ENCODE measurements at regions not wholly inside any gene's neighbourhood (a gene's known extent, or its start where the extent isn't known, plus 50 kb on each side); places are given as distances from the start of the nearest gene placed in this dataset.

- Histone ChIP-seq H3K36me3 (ENCODE audit: control insufficient read depth, insufficient read depth, low read length) (no peaks in the 10 kb centered on the region), H3K79me1 (ENCODE audit: low read depth in 1 of 2, low read length in 2 of 2) (no peaks in the 10 kb centered on the region), H3K27me3 (ENCODE audit: control insufficient read depth, insufficient read depth, low read length) (no peaks in the 10 kb centered on the region), H2AK9ac (replicated peaks; ENCODE audit: low read depth, low read length, poor library complexity) (no peak overlapping the region), H4K91ac (ENCODE audit: insufficient read depth, low read depth, low read length) (no peak overlapping the region), H2AFZ (replicated peaks; ENCODE audit: low read length, poor library complexity) (no peak overlapping the region), H3K4ac (ENCODE audit: low read depth, low read length) (no peak overlapping the region), H2AK5ac (ENCODE audit: low read depth, low read length) (no peak overlapping the region), H3K4me3 (ENCODE audit: insufficient read depth, low read depth, low read length) (no peak overlapping the region), H3K14ac (replicated peaks; ENCODE audit: low read depth, low read length) (no peak overlapping the region), H3K9me1 (ENCODE audit: insufficient read depth, low read length) (no peaks in the 10 kb centered on the region), H3K23ac (ENCODE audit: low read depth, low read length) (no peak overlapping the region), H3K56ac (ENCODE audit: extremely low read depth, insufficient read depth, low read length) (no peak overlapping the region), H3K4me2 (ENCODE audit: low read depth, low read length) (no peak overlapping the region), H2BK5ac (ENCODE audit: low read depth, low read length, poor library complexity, severe bottlenecking) (no peak overlapping the region), H4K8ac (ENCODE audit: low read depth in 2 of 2, low read length in 2 of 2) (no peak overlapping the region), H4K20me1 (ENCODE audit: insufficient read depth, low read length) (no peaks in the 10 kb centered on the region), H2BK15ac (ENCODE audit: low read depth, low read length) (no peak overlapping the region), H3K9ac (ENCODE audit: low read depth, low read length) (no peak overlapping the region), H3K18ac (ENCODE audit: low read depth, low read length) (no peak overlapping the region), H2BK20ac (ENCODE audit: low read depth, low read length) (no peak overlapping the region), H2BK120ac (ENCODE audit: low read depth, low read length) (no peak overlapping the region), H4K5ac (ENCODE audit: low read depth, low read length) (no peak overlapping the region), H3K9me3 (ENCODE audit: control insufficient read depth, insufficient read depth, low read length) (no peaks in the 10 kb centered on the region), H3K4me1 (ENCODE audit: control insufficient read depth, insufficient read depth, low read length) (peaks cover 3% of the 10 kb centered on the region; the same call in 1 of the 2 replicates), H3K27ac (ENCODE audit: insufficient read depth, low read length) (no peak overlapping the region)
- in situ Hi-C loops (cut with MboI; ENCODE audit: low sequenced_read_pairs) = no loop called here
- no TSS peak for BruUV-seq (replicated peaks)
- ChIA-PET POLR2A (ENCODE audit: unreplicated experiment) (interaction anchor here (0.7 kb wide), 1 partner anchor 747 kb away, joined by 5 read pairs; no protein-coding TSS in a partner anchor), CTCF (interaction anchor here (0.6 to 1.0 kb wide), 3 partner anchors 12 to 1072 kb away, joined by 3 read pairs; no protein-coding TSS in a partner anchor)
- ATAC-seq (ENCODE audit: low read depth) = no peak
- intact Hi-C loops (cut with micrococcal nuclease) = no loop called here
- DNase-seq = no peak
- TF ChIP-seq RFX5 (IDR thresholded peaks at IDR 0.05; ENCODE audit: low read depth, low read length) (no peak), CTCF (conservative IDR thresholded peaks at IDR 0.05; ENCODE audit: low read depth, low read length) (no peak), CEBPB (IDR thresholded peaks at IDR 0.05; ENCODE audit: low read depth, low read length) (no peak), MAZ (IDR thresholded peaks at IDR 0.05; ENCODE audit: borderline replicate concordance, low read depth, low read length) (no peak), MXI1 (IDR thresholded peaks at IDR 0.05; ENCODE audit: borderline replicate concordance, low read depth, low read length) (no peak), MAFK (IDR thresholded peaks at IDR 0.05; ENCODE audit: low read depth, low read length) (no peak), BHLHE40 (IDR thresholded peaks at IDR 0.05; ENCODE audit: low read depth, low read length) (no peak), RCOR1 (IDR thresholded peaks at IDR 0.05; ENCODE audit: insufficient replicate concordance, low read length) (no peak), USF2 (IDR thresholded peaks at IDR 0.05; ENCODE audit: low read depth, low read length) (no peak)
- dilution Hi-C loops (cut with HindIII; ENCODE audit: low sequenced_read_pairs, unreplicated experiment) = no loop called here
These were observed 147.8 kb downstream of the UBE2E3 start for GRCh38 chr2:181128199-181128598.
